Transverse colon (tissue), 4 donors: ENCODE measurements at regions not wholly inside any gene's neighbourhood (a gene's known extent, or its start where the extent isn't known, plus 50 kb on each side); places are given as distances from the start of the nearest gene placed in this dataset.

Source experiments
- DNase-seq: peaks from one replicate; pipeline ENCODE4 v3.0.0-alpha.2; 2019
- H3K27ac ChIP-seq, 4 donors: fragments of 200-600 bp; sonication (generic); 2 replicates each; pipeline ENCODE4 v1.5.1; 2016 to 2018; ENCODE audit warnings: inconsistent platforms in 4 of 4
- H3K27me3 ChIP-seq: fragments of 200-600 bp; sonication (generic); 2 replicates; pipeline ENCODE4 v1.5.1; 2017; ENCODE audit warnings: inconsistent platforms
- H3K36me3 ChIP-seq, 4 donors: fragments of 200-600 bp; sonication (generic); 2 replicates each; pipeline ENCODE4 v1.5.1; 2017 to 2019; ENCODE audit warnings: inconsistent platforms in 4 of 4
- H3K4me1 ChIP-seq, 4 donors: fragments of 200-600 bp; sonication (generic); 2 replicates each; pipeline ENCODE4 v1.5.1; 2017 to 2020; ENCODE audit warnings: inconsistent platforms in 4 of 4
- H3K4me3 ChIP-seq, 4 donors: fragments of 200-600 bp; sonication (generic); 1 replicate in 1 of 4; 2 replicates in 3 of 4; pipeline versions ENCODE4 v1.5.1 to v1.6.1; 2017 to 2019; ENCODE audit warnings: inconsistent platforms in 4 of 4
- H3K9me3 ChIP-seq, 2 donors: fragments of 200-600 bp; sonication (generic); 2 replicates each; pipeline ENCODE4 v1.5.1; 2017 to 2019; ENCODE audit warnings: inconsistent platforms in 2 of 2
- EP300 ChIP-seq: sonication (generic); formaldehyde crosslinking; IDR thresholded peaks from one replicate; pipeline ENCODE4 v1.6.1; 2017; ENCODE audit warnings: antibody characterized with exemption, low read depth
- POLR2A ChIP-seq: fragments of 450-650 bp; IDR thresholded peaks from one replicate; pipeline ENCODE4 v1.6.1; 2016; ENCODE audit warnings: antibody characterized with exemption, mild to moderate bottlenecking, moderate library complexity
- POLR2AphosphoS5 ChIP-seq, 3 donors: sonication (generic); formaldehyde crosslinking; IDR thresholded peaks; one replicate each; pipeline ENCODE4 v1.6.1; 2016; ENCODE audit warnings: antibody characterized with exemption in 3 of 3
- WGBS, 2 donors: methylation state at CpG; one replicate each; pipeline ENCODE4 v1.1.5; 2018; ENCODE audit warnings: low coverage in 1 of 2; 5-methylcytosine and 5-hydroxymethylcytosine counted together
- in situ Hi-C, 4 donors: fragments of 200-750 bp; cut with MboI; loops; one replicate each; pipeline versions ENCODE4 v1.15.0 to v1.15.1; 2017; ENCODE audit warnings: low sequenced_read_pairs in 3 of 4, low pct_ligation_motif_present in 1 of 4, low pct_unique_long_range_greater_than_20kb in 1 of 4
- intact Hi-C: fragments of 100-400 bp; cut with DNase I; formaldehyde crosslinking; loops from one replicate; pipeline ENCODE4 v1.15.1; 2023; ENCODE audit warnings: low total_unique reads
- TF ChIP-seq, protein P1 (sequence below), 5 experiments: fragments of 200-600 bp in 3 of 5; fragments of 450-650 bp in 2 of 5; sonication (generic) in 3 of 5; IDR thresholded peaks; 1 replicate in 2 of 5; 2 replicates in 3 of 5; pipeline ENCODE4 v1.5.1; 2016 to 2017; ENCODE audit warnings: antibody characterized with exemption in 5 of 5, inconsistent platforms in 3 of 5, mild to moderate bottlenecking in 2 of 5, moderate library complexity in 1 of 5

DNA sequence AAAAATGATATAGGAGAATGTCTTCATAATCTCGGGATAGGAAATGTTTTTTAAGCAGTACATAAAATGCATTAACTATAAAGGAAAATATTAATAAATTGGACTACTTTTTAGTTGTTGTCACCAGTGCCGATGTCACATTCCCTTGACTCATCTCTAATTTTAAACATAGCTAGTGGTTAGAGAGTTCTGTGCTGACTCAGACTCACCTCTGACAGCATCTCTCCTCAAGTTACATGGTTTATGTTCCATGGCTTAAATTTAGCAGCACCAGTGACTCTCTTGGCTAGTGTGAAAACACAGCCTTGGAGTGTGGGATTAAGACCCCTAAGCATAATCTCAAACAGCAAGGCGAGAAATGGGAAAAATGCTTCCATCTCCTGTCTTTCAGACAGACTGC lies 311.8 kb upstream of the MMS22L start:
- 75 to 86% methylated on average over 2 to 3 of the region's 3 CpGs for WGBS, 2 donors
- intact Hi-C loops (no loop called here), in situ Hi-C loops (no loop called here)
- H3K27ac ChIP-seq: no peak overlapping the region
- H3K4me3 ChIP-seq: no peak overlapping the region
- H3K9me3 ChIP-seq: no peaks in the 10 kb centered on the region
- no peaks in the 10 kb centered on the region for H3K4me1 ChIP-seq
- DNase-seq: no peak
- no peaks in the 10 kb centered on the region for H3K27me3 ChIP-seq
- H3K36me3 ChIP-seq: no peaks in the 10 kb centered on the region
- TF ChIP-seq POLR2AphosphoS5 (IDR thresholded peaks at IDR 0.05) (no peak), EP300 (no peak), POLR2A (no peak)
- TF ChIP-seq, protein P1, sequence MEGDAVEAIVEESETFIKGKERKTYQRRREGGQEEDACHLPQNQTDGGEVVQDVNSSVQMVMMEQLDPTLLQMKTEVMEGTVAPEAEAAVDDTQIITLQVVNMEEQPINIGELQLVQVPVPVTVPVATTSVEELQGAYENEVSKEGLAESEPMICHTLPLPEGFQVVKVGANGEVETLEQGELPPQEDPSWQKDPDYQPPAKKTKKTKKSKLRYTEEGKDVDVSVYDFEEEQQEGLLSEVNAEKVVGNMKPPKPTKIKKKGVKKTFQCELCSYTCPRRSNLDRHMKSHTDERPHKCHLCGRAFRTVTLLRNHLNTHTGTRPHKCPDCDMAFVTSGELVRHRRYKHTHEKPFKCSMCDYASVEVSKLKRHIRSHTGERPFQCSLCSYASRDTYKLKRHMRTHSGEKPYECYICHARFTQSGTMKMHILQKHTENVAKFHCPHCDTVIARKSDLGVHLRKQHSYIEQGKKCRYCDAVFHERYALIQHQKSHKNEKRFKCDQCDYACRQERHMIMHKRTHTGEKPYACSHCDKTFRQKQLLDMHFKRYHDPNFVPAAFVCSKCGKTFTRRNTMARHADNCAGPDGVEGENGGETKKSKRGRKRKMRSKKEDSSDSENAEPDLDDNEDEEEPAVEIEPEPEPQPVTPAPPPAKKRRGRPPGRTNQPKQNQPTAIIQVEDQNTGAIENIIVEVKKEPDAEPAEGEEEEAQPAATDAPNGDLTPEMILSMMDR (IDR thresholded peaks at IDR 0.05): no peak

DNA sequence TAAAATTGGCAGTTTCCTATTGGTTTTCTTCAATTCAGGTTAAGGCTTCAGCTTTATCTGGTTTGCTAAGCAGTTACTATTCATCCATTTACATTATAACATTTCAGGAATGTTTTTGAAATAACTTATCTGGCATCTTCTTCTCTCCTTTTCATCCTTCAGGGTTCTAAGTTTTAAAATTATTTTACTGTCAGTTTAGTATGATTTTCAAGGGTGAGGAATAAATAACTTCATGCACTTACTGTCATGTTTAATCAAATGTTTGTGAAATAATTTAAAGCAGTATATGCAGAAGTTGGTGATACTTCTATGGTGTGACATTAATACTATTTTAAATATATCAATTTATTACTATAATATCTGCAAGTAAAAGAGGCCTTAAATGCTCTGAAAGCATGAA lies 338.1 kb upstream of the MMS22L start:
- H3K4me3 ChIP-seq: no peak overlapping the region
- in situ Hi-C loops (no loop called here), intact Hi-C loops (no loop called here)
- TF ChIP-seq POLR2AphosphoS5 (IDR thresholded peaks at IDR 0.05) (no peak), EP300 (no peak), POLR2A (no peak)
- TF ChIP-seq, protein P1 (IDR thresholded peaks at IDR 0.05): no peak
- no peak for DNase-seq
- no peaks in the 10 kb centered on the region for H3K27me3 ChIP-seq
- no peaks in the 10 kb centered on the region for H3K9me3 ChIP-seq
- no peaks in the 10 kb centered on the region for H3K36me3 ChIP-seq
- no peaks in the 10 kb centered on the region for H3K4me1 ChIP-seq
- no peak overlapping the region for H3K27ac ChIP-seq

DNA sequence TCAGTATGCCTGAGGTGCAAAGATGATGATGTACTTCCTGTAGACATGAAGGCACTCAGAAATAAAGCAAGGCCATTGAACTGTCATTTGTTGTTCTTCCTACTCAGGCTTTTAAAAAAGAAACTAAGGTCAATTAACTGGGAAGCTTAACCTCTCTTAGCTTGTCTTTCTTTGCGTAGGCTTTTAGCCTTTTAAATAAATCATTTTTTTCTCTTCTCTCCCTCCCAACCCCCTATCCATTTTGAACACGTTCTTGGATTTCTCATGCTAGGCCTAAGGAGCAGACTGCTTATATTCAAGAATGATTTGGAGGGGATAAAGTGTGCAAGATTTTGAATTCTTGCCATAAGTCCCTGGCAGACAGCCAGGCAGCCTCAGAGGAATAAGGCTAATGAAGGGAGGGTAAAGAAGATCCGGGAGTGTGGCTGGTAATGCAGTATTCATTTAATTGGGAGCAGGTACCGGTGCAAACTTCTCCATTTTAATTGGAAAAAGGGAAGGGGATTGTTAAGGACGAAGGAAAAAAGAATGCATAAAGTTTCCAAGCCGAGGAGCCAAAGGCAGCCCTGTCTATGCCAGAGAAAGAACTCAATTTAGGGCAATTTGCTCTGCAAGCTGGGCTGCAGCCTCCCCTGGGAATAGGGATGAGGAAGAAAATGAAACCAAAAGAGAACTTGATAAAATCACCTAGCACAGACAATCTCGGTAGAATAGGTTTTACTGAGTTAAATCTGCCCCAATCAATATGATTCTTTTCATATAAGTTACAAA lies 343.8 kb upstream of the MMS22L start:
- H3K9me3 ChIP-seq: no peaks in the 10 kb centered on the region
- in situ Hi-C loops (no loop called here), intact Hi-C loops (no loop called here)
- no peak overlapping the region for H3K27ac ChIP-seq
- no peak for DNase-seq
- no peaks in the 10 kb centered on the region for H3K4me1 ChIP-seq
- WGBS, 2 donors: 48% methylated on average over 7 of the region's 7 CpGs
- no peaks in the 10 kb centered on the region for H3K36me3 ChIP-seq
- no peak for TF ChIP-seq POLR2A
- no peak for TF ChIP-seq POLR2AphosphoS5 (IDR thresholded peaks at IDR 0.05)
- no peak for TF ChIP-seq EP300
- TF ChIP-seq, protein P1 (IDR thresholded peaks at IDR 0.05): no peak
- H3K27me3 ChIP-seq: no peaks in the 10 kb centered on the region
- peak overlapping the region in 1 of 4 donors; percentile 11 for H3K4me3 ChIP-seq

DNA sequence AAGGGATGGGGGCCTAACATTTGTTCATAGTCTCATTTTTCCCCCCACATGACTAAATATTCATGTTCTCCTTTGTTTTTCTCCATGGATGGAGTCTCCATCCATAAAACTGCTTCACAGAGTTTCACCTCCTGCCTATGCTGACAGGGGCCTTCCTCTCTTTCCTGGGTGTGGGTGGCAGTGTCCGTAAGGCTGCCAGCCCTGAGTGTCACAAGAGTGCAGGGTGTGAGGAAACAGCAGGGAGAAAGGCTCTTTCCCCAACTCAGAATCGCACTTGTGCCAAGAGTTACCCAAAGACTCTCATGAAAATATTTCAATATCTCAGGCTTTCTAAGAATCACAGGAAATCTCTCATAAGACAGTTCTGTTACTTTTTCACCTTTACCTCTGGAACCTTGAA lies 346.2 kb upstream of the MMS22L start:
- Histone ChIP-seq H3K4me1 (no peaks in the 10 kb centered on the region), H3K4me3 (no peak overlapping the region), H3K27ac (no peak overlapping the region), H3K9me3 (no peaks in the 10 kb centered on the region), H3K36me3 (no peaks in the 10 kb centered on the region), H3K27me3 (no peaks in the 10 kb centered on the region)
- WGBS, 2 donors: 70 to 84% methylated on average over 2 of the region's 2 CpGs
- intact Hi-C loops: no loop called here
- no peak for DNase-seq
- in situ Hi-C loops: no loop called here
- TF ChIP-seq, protein P1 (IDR thresholded peaks at IDR 0.05): no peak
- no peak for TF ChIP-seq POLR2A
- no peak for TF ChIP-seq EP300
- no peak for TF ChIP-seq POLR2AphosphoS5 (IDR thresholded peaks at IDR 0.05)
